Activated T-cell treated with anti-CD3 and anti-CD28 coated beads, Interleukin-2, amount 50 U/mL, for 24 hours (primary cell): ENCODE measurements at regions not wholly inside any gene's neighbourhood (a gene's known extent, or its start where the extent isn't known, plus 50 kb on each side); places are given as distances from the start of the nearest gene placed in this dataset.
"Not testable (repeated sequence)": the region's sequence is repeated elsewhere in the genome, so short reads cannot be mapped to it uniquely, and the experiment has no call there.

Experiments used
- DNase-seq: peaks from one replicate; pipeline ENCODE4 v3.0.0-alpha.2; 2020
- H3K27ac Mint-ChIP-seq: 2 replicates; pipeline ENCODE4 v1.8.0; 2020; ENCODE audit warnings: mild to moderate bottlenecking, mixed read lengths
- H3K27me3 Mint-ChIP-seq: 2 replicates; pipeline ENCODE4 v1.8.0; 2020; ENCODE audit warnings: mixed read lengths
- H3K36me3 Mint-ChIP-seq: 2 replicates; pipeline ENCODE4 v1.8.0; 2020; ENCODE audit warnings: low read depth, mixed read lengths
- H3K4me1 Mint-ChIP-seq: 2 replicates; pipeline ENCODE4 v1.8.0; 2020; ENCODE audit warnings: low read depth, mixed read lengths
- H3K4me3 Mint-ChIP-seq: 2 replicates; pipeline ENCODE4 v1.8.0; 2020; ENCODE audit warnings: mild to moderate bottlenecking, moderate library complexity, mixed read lengths
- H3K9me3 Mint-ChIP-seq: 2 replicates; pipeline ENCODE4 v1.8.0; 2020; ENCODE audit warnings: mixed read lengths

GRCh38 chr10:20677340-20677739 is 219.8 kb downstream of the NEBL start:
- Mint-ChIP-seq H3K36me3 (no peaks in the 10 kb centered on the region), H3K27ac (no peak overlapping the region), H3K4me1 (no peaks in the 10 kb centered on the region), H3K4me3 (no peak overlapping the region), H3K27me3 (no peaks in the 10 kb centered on the region), H3K9me3 (peaks cover 2% of the 10 kb centered on the region)
- no peak for DNase-seq

DNA sequence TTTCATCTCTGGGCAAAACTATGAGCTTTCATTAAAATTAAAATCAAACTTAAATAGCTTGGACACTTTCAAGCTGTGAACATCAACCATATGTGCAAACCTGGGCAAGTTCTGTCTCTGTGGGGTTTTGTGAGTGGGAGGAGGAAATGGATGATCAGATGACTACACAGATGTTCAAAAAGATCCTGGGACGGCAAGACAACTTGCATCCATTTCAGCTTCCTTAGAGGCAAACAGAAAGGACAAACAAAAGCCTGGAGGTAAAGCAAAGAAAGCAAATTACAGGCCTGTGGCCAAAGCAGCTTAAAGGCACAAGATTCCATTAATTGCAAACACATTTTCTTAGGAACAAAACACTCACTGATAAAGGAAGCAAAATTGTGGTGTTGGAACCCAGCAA is 222.2 kb downstream of the NEBL start:
- Mint-ChIP-seq H3K9me3 (peaks cover 2% of the 10 kb centered on the region), H3K4me3 (no peak overlapping the region), H3K4me1 (no peaks in the 10 kb centered on the region), H3K27me3 (no peaks in the 10 kb centered on the region), H3K27ac (no peak overlapping the region), H3K36me3 (no peaks in the 10 kb centered on the region)
- DNase-seq: no peak

DNA sequence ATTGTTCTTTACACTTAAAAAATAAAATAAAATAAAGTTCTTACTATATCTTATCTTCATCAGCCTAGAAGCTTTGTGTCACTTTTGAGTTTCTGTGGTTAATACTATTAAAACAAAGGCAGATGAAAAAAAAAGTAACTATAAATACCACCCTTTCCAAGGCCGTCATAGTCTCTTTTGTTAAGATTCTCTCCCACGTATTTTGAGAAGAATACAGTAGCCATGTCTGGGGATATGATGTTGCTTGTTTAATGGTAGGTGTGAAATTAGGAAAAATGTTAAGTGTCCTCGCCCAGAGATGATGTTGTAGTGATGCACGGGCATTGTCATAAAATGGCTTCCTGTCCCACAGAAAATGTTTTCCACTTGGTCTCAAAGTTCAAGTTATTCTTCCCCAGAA is 223.9 kb downstream of the NEBL start:
- H3K27me3 Mint-ChIP-seq: no peaks in the 10 kb centered on the region
- no peaks in the 10 kb centered on the region for H3K36me3 Mint-ChIP-seq
- no peaks in the 10 kb centered on the region for H3K9me3 Mint-ChIP-seq
- no peak overlapping the region for H3K27ac Mint-ChIP-seq
- H3K4me1 Mint-ChIP-seq: no peaks in the 10 kb centered on the region
- DNase-seq: no peak
- no peak overlapping the region for H3K4me3 Mint-ChIP-seq

DNA sequence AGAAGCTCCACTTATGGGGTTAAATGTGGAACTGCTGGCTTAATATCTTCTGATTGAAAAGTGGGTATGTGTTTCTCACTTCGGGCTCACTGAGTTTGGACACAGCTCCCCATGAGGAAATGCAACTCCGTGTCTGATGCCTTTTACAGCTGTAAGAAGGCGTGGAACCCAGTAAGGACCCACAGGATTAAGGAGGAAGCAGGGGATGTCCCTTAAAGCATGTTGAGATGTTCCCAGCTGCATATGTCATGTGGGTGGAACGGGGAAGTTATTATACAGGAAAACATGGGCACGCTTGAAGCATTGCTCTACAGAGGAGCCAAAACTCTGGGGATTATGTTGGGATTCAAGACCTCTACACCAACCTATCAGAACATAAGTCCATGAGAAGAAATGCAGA is 224.4 kb downstream of the NEBL start:
- no peaks in the 10 kb centered on the region for H3K27me3 Mint-ChIP-seq
- no peaks in the 10 kb centered on the region for H3K36me3 Mint-ChIP-seq
- H3K4me3 Mint-ChIP-seq: no peak overlapping the region
- no peaks in the 10 kb centered on the region for H3K9me3 Mint-ChIP-seq
- H3K27ac Mint-ChIP-seq: no peak overlapping the region
- DNase-seq: no peak
- no peaks in the 10 kb centered on the region for H3K4me1 Mint-ChIP-seq

GRCh38 chr10:20670579-20670978 is 226.5 kb downstream of the NEBL start:
- no peak for DNase-seq
- H3K4me3 Mint-ChIP-seq: no peak overlapping the region
- no peak overlapping the region for H3K27ac Mint-ChIP-seq
- H3K4me1 Mint-ChIP-seq: no peaks in the 10 kb centered on the region
- H3K27me3 Mint-ChIP-seq: no peaks in the 10 kb centered on the region
- H3K9me3 Mint-ChIP-seq: no peaks in the 10 kb centered on the region
- no peaks in the 10 kb centered on the region for H3K36me3 Mint-ChIP-seq

DNA sequence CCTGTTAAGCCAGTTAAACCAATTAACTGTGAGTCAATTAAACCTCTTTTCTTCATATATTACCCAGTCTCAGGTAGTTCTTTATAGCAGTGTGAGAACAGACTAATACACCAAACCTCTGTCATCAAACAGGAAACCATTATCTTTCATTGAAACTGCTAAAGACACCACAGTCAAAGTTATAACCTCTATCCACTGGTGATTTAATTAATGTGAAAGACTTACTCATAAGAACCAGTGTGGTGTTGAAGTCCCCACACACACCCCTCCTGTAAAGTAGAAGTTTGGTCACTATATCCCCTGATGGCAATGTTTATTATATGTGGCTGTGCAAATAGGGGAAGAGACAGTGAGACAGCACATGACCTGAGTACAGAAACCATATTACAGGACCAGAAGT is 228.1 kb downstream of the NEBL start:
- Mint-ChIP-seq H3K36me3 (no peaks in the 10 kb centered on the region), H3K27me3 (no peaks in the 10 kb centered on the region), H3K4me3 (no peak overlapping the region), H3K9me3 (no peaks in the 10 kb centered on the region), H3K27ac (no peak overlapping the region), H3K4me1 (no peaks in the 10 kb centered on the region)
- no peak for DNase-seq

DNA sequence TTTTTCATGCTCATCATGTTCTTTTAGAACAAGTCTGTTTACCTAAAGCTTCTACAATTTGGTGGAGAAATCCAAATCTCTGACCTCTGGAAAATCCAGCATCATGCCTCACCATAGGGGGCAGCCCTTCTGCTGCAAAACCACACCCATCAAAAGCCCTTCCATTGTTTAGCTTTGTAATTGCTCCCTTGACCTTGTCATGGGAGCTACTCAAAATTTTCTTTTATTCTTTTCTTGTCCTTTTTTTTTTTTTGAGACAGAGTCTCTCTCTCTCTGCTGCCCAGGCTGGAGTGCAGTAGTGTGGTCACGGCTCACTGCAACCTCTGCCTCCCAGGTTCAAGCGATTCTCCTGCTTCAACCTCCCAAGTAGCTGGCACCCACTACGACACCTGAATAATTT is 234.4 kb downstream of the NEBL start:
- Mint-ChIP-seq H3K4me3 (no peak overlapping the region), H3K27me3 (no peaks in the 10 kb centered on the region), H3K4me1 (no peaks in the 10 kb centered on the region), H3K36me3 (no peaks in the 10 kb centered on the region), H3K27ac (no peak overlapping the region), H3K9me3 (peaks cover 6% of the 10 kb centered on the region)
- DNase-seq: no peak

GRCh38 chr10:20659225-20659624 is 237.9 kb downstream of the NEBL start:
- Mint-ChIP-seq H3K4me3 (no peak overlapping the region), H3K4me1 (no peaks in the 10 kb centered on the region), H3K36me3 (no peaks in the 10 kb centered on the region), H3K27me3 (no peaks in the 10 kb centered on the region), H3K9me3 (peaks cover 6% of the 10 kb centered on the region), H3K27ac (no peak overlapping the region)
- DNase-seq: no peak

DNA sequence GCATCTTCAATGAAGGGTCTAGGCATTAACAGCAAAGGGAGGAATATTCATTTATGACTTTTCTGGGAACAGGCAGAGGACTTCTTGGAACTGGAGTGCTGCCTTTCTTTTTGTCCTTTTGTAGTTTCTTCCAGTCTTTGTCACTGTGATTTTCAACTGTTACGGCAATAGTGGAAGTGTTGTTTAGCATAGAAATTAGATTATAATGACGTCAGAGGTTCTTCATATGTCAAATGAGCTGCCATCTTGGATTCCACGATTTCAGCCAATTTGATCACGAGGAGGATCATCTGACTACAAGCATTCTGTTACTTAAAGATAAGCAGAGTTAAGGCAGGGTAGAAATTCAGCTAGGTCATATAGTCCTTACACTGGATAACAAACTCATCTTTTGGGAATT is 239.0 kb downstream of the NEBL start:
- H3K27ac Mint-ChIP-seq: no peak overlapping the region
- no peak overlapping the region for H3K4me3 Mint-ChIP-seq
- H3K4me1 Mint-ChIP-seq: no peaks in the 10 kb centered on the region
- peaks cover 6% of the 10 kb centered on the region for H3K9me3 Mint-ChIP-seq
- H3K36me3 Mint-ChIP-seq: no peaks in the 10 kb centered on the region
- no peak for DNase-seq
- H3K27me3 Mint-ChIP-seq: no peaks in the 10 kb centered on the region

- no peaks in the 10 kb centered on the region for H3K27me3 Mint-ChIP-seq
- DNase-seq: no peak
Observed at GRCh38 chr10:20656886-20657285, 240.2 kb downstream of the NEBL start.

DNA sequence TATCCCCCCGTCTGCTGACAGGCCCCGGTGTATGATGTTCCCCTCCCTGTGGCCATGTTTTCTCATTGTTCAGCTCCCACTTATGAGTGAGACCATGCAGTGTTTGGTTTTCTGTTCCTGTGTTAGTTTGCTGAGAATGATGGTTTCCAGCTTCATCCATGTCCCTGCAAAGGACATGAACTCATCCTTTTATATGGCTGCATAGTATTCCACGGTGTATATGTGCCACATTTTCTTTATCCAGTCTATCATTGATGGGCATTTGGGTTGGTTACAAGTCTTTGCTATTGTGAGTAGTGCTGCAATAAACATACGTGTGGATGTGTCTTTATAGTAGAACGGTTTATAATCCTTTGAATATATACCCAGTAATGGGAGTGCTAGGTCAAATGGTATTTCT is 244.7 kb downstream of the NEBL start:
- not testable (repeated sequence) for H3K4me1 Mint-ChIP-seq, H3K27me3 Mint-ChIP-seq, H3K4me3 Mint-ChIP-seq, H3K27ac Mint-ChIP-seq, H3K36me3 Mint-ChIP-seq, DNase-seq, H3K9me3 Mint-ChIP-seq

More at GRCh38 chr10:20656886-20657285, 240.2 kb downstream of the NEBL start:
- no peak overlapping the region for H3K27ac Mint-ChIP-seq
- H3K4me1 Mint-ChIP-seq: no peaks in the 10 kb centered on the region
- H3K9me3 Mint-ChIP-seq: no peaks in the 10 kb centered on the region
- H3K36me3 Mint-ChIP-seq: no peaks in the 10 kb centered on the region
- H3K4me3 Mint-ChIP-seq: no peak overlapping the region

DNA sequence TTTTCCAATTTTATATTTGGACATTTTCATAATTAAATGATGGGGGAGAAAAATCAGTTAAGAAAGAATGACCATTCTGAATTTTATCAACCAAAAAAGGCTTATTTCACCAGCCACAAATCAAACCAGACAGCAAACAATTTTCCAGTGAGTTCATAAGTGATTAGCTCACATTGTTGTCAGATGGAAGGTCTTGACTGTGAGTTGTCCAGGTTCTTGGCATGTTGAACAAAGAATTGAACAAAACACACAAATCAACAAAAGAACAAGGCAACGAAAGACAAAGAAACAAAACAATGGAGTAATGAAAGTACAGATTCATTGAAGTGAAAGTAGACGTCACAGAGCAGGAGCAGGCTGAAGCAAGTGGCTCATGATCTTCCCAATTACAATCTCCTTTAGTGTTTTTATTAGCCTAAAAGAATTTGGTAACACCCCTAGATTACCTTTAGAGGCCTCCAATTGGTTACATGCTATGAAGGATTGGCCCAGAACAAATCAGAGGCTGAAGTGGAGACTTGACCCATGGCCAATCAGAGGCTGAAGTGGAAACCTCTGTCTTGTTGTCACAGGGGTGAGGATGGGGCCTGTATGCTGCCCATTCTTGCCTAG is 248.7 kb downstream of the NEBL start:
- H3K27me3 Mint-ChIP-seq: no peaks in the 10 kb centered on the region

GRCh38 chr10:20647756-20648155 is 249.4 kb downstream of the NEBL start:
- Mint-ChIP-seq H3K4me1 (no peaks in the 10 kb centered on the region), H3K9me3 (peaks cover 8% of the 10 kb centered on the region), H3K36me3 (no peaks in the 10 kb centered on the region), H3K27me3 (no peaks in the 10 kb centered on the region), H3K4me3 (no peak overlapping the region), H3K27ac (no peak overlapping the region)
- DNase-seq: no peak

More for the DNA sequence above, 248.7 kb downstream of the NEBL start:
- Mint-ChIP-seq H3K9me3 (peaks cover 8% of the 10 kb centered on the region), H3K27ac (no peak overlapping the region), H3K36me3 (no peaks in the 10 kb centered on the region), H3K4me3 (no peak overlapping the region), H3K4me1 (no peaks in the 10 kb centered on the region)
- no peak for DNase-seq

GRCh38 chr10:20644421-20644820 is 252.7 kb downstream of the NEBL start:
- Mint-ChIP-seq H3K9me3 (peaks cover 3% of the 10 kb centered on the region), H3K4me1 (no peaks in the 10 kb centered on the region), H3K36me3 (no peaks in the 10 kb centered on the region), H3K27me3 (no peaks in the 10 kb centered on the region), H3K4me3 (no peak overlapping the region), H3K27ac (no peak overlapping the region)
- DNase-seq: no peak

DNA sequence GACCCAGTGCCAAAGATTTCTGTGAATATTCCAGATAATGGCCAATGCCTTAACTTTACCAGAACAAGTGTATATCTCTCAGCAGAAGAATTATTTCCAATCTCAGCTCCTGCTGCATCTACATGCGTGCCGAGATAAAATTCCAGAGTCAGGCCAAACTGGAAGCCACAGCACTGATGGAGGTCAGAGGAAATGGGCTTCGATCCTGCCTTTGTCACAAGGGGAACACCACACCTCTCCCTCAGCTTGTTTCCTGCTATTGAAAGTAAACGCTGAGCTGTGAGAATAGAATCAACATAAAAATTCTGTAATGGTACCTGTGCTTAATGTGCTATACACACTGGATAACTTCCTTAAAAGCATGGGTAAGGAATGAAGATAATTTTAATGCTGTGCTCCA is 255.5 kb downstream of the NEBL start:
- no peaks in the 10 kb centered on the region for H3K4me1 Mint-ChIP-seq
- no peak overlapping the region for H3K27ac Mint-ChIP-seq
- no peaks in the 10 kb centered on the region for H3K27me3 Mint-ChIP-seq
- H3K36me3 Mint-ChIP-seq: no peaks in the 10 kb centered on the region
- no peak overlapping the region for H3K4me3 Mint-ChIP-seq
- peaks cover 6% of the 10 kb centered on the region for H3K9me3 Mint-ChIP-seq
- DNase-seq: no peak

DNA sequence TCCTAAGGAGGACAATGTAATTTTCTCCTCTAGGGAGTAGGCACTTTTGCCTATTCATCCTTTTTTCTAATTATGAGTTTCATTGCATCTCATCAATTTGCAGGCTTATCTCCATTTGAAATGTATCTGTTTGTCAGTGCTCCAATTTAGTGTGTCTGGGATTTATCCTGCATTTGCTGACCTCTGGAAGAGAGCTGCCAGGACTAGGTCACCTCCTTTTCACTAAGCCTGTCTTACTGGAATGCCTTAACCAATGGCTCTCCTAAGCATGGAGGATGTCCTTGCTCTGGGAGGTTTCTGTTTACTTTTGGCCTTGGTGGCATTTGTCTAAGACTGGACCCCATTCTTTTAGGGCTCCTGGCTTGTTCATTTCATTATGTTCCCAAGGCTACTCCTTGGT is 261.5 kb downstream of the NEBL start:
- Mint-ChIP-seq H3K4me3 (no peak overlapping the region), H3K4me1 (no peaks in the 10 kb centered on the region), H3K27ac (no peak overlapping the region), H3K36me3 (no peaks in the 10 kb centered on the region), H3K9me3 (peaks cover 3% of the 10 kb centered on the region), H3K27me3 (no peaks in the 10 kb centered on the region)
- DNase-seq: no peak
